OCI-LY7 (cell line): ENCODE measurements at regions not wholly inside any gene's neighbourhood (a gene's known extent, or its start where the extent isn't known, plus 50 kb on each side); places are given as distances from the start of the nearest gene placed in this dataset.

Experiments
- BruUV-seq: library from RNA; stranded (reverse); fragments of 400-500 nt; replicated peaks from 2 replicates; lab custom pipeline; 2021; lab: Mats Ljungman, UMichigan
- CTCF ChIA-PET: fragments of 300-600 bp; sonication (Branson Sonifier 250); formaldehyde crosslinking; loops from one replicate; lab custom pipeline; 2022; ENCODE audit warnings: antibody characterized with exemption; ENCODE audit not compliant: unreplicated experiment; lab: Charles Lee
- POLR2A ChIA-PET: fragments of 300-600 bp; sonication (Branson Sonifier 250); formaldehyde crosslinking; loops from one replicate; lab custom pipeline; 2022; ENCODE audit warnings: antibody characterized with exemption; lab: Charles Lee
- DNase-seq: peaks from one replicate; pipeline ENCODE4 v3.0.0-alpha.2; 2015; ENCODE audit warnings: low spot score
- H2AFZ ChIP-seq: fragments of 200-600 bp; sonication (generic), shearing (Covaris generic); 2 replicates; pipeline ENCODE4 v1.6.1; 2014; ENCODE audit warnings: mild to moderate bottlenecking, antibody characterized with exemption, low read length, moderate library complexity
- H3K27ac ChIP-seq: fragments of 200-600 bp; sonication (generic); 2 replicates; pipeline ENCODE4 v1.5.1; 2014; ENCODE audit warnings: mixed run types, low read depth, mild to moderate bottlenecking, moderate library complexity, low read length, inconsistent platforms; ENCODE audit not compliant: poor library complexity, severe bottlenecking
- H3K36me3 ChIP-seq: fragments of 200-600 bp; sonication (generic); 2 replicates; pipeline ENCODE4 v1.6.1; 2014; ENCODE audit warnings: mild to moderate bottlenecking, antibody characterized with exemption, low read length, moderate library complexity, mixed read lengths; ENCODE audit not compliant: insufficient read depth
- H3K4me1 ChIP-seq: fragments of 200-600 bp; sonication (generic); 2 replicates; pipeline ENCODE4 v1.5.1; 2014; ENCODE audit warnings: mild to moderate bottlenecking, low read length; ENCODE audit not compliant: insufficient read depth, poor library complexity, severe bottlenecking
- H3K4me2 ChIP-seq: fragments of 200-600 bp; sonication (generic); 2 replicates; pipeline ENCODE4 v1.6.1; 2014; ENCODE audit warnings: mild to moderate bottlenecking, low read length
- H3K4me3 ChIP-seq: fragments of 200-600 bp; sonication (generic); 2 replicates; pipeline ENCODE4 v1.5.1; 2014; ENCODE audit warnings: mild to moderate bottlenecking, low read depth, low read length; ENCODE audit not compliant: poor library complexity, severe bottlenecking
- H3K79me2 ChIP-seq: fragments of 200-600 bp; sonication (generic); 2 replicates; pipeline ENCODE4 v1.6.1; 2016; ENCODE audit warnings: low read depth, mild to moderate bottlenecking, low read length, moderate library complexity, mixed read lengths; ENCODE audit not compliant: insufficient read depth
- H3K9me2 ChIP-seq: fragments of 200-600 bp; sonication (generic); 2 replicates; pipeline ENCODE4 v1.6.1; 2016; ENCODE audit warnings: mild to moderate bottlenecking, low read length, mixed read lengths; ENCODE audit not compliant: insufficient read depth
- H3K9me3 ChIP-seq: fragments of 200-600 bp; sonication (generic); 2 replicates; pipeline ENCODE4 v1.6.1; 2014; ENCODE audit warnings: mild to moderate bottlenecking, mixed run types, low read length, mixed read lengths
- H4K20me1 ChIP-seq: fragments of 200-600 bp; sonication (generic); 2 replicates; pipeline ENCODE4 v1.6.1; 2014; ENCODE audit warnings: mild to moderate bottlenecking, antibody characterized with exemption, low read length, moderate library complexity, mixed read lengths; ENCODE audit not compliant: insufficient read depth
- EZH2phosphoT487 ChIP-seq: fragments of 200-600 bp; sonication (generic); IDR thresholded peaks from 2 replicates; pipeline ENCODE4 v1.6.1; 2018; ENCODE audit warnings: low read depth, borderline replicate concordance, mild to moderate bottlenecking, mixed run types, antibody characterized with exemption, low read length, moderate library complexity, mixed read lengths
- intact Hi-C: fragments of 100-400 bp; cut with micrococcal nuclease; formaldehyde crosslinking; loops from one replicate; pipeline ENCODE4 v1.10.0; 2022; ENCODE audit not compliant: unreplicated experiment
- TF ChIP-seq, protein P1 (sequence below): fragments of 200-600 bp; sonication (generic); conservative IDR thresholded peaks from 2 replicates; pipeline ENCODE4 v1.5.1; 2014; ENCODE audit warnings: mild to moderate bottlenecking, antibody characterized with exemption, low read length, moderate library complexity, mixed read lengths

DNA sequence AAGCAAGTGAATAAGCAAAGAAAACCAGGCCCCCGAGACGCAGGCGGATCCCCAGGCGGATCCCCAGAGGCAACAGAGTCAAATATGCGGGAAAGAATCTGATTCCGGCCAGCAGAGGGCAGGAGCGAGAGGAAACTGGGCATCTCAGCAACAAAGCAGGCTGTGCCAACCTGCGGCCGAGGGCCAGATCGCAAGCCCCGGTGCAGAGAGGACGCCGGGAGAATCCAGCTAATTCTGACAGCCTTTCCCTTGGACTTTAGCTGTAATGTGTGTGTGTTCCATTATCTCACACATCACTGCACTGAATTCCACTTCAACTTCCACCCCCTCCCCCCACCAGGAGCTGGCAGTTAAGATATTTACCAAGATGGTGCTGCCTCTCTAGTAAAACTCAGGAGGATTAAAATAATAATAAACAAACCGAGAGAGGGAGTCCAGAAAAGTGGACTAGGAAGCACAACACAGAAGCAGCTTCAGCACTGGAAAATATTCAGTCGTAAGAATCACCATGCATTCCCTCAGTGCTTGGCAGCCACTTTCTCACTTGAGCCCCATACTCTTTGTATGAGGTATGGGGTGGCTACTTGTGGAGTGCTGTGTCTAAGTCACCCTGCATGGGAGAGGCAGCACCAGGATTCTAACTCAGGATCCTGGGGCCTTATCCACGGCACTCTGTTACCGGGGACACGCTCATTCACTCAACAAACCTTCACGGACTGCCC lies 66.2 kb upstream of the SNX9 start:
- TF ChIP-seq, protein P1, sequence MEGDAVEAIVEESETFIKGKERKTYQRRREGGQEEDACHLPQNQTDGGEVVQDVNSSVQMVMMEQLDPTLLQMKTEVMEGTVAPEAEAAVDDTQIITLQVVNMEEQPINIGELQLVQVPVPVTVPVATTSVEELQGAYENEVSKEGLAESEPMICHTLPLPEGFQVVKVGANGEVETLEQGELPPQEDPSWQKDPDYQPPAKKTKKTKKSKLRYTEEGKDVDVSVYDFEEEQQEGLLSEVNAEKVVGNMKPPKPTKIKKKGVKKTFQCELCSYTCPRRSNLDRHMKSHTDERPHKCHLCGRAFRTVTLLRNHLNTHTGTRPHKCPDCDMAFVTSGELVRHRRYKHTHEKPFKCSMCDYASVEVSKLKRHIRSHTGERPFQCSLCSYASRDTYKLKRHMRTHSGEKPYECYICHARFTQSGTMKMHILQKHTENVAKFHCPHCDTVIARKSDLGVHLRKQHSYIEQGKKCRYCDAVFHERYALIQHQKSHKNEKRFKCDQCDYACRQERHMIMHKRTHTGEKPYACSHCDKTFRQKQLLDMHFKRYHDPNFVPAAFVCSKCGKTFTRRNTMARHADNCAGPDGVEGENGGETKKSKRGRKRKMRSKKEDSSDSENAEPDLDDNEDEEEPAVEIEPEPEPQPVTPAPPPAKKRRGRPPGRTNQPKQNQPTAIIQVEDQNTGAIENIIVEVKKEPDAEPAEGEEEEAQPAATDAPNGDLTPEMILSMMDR: peak; percentile 85
- no peak for TF ChIP-seq EZH2phosphoT487
- POLR2A ChIA-PET: no interaction called here
- peak; percentile 74 for DNase-seq
- Histone ChIP-seq H3K9me2 (no peaks in the 10 kb centered on the region), H3K27ac (no peak overlapping the region), H3K36me3 (no peaks in the 10 kb centered on the region), H3K9me3 (no peaks in the 10 kb centered on the region), H4K20me1 (no peaks in the 10 kb centered on the region), H3K79me2 (no peaks in the 10 kb centered on the region), H3K4me2 (no peak overlapping the region), H3K4me3 (no peak overlapping the region), H3K4me1 (peaks cover under 1% of the 10 kb centered on the region), H2AFZ (no peak overlapping the region)
- BruUV-seq: no TSS peak
- intact Hi-C loops: loop anchor here (1.0 to 5.0 kb wide), 3 partner anchors 116 to 315 kb away; no protein-coding TSS in a partner anchor
- CTCF ChIA-PET: interaction anchor here (0.6 to 0.9 kb wide), 4 partner anchors 31 to 122 kb away, joined by 3 to 7 read pairs (median 4); no protein-coding TSS in a partner anchor

- no peak overlapping the region for H3K4me2 ChIP-seq
- intact Hi-C loops: loop anchor here (5.0 kb wide), 1 partner anchor 315 kb away; no protein-coding TSS in a partner anchor
- no peaks in the 10 kb centered on the region for H3K9me3 ChIP-seq
- no peak overlapping the region for H3K27ac ChIP-seq
- H3K4me3 ChIP-seq: no peak overlapping the region
- no peak overlapping the region for H2AFZ ChIP-seq
- peaks cover 9% of the 10 kb centered on the region for H3K4me1 ChIP-seq
- ChIA-PET POLR2A (no interaction called here), CTCF (interaction anchor here (0.6 to 0.9 kb wide), 4 partner anchors 30 to 121 kb away, joined by 3 to 7 read pairs (median 4); no protein-coding TSS in a partner anchor)
- no peaks in the 10 kb centered on the region for H4K20me1 ChIP-seq
- no peaks in the 10 kb centered on the region for H3K36me3 ChIP-seq
- BruUV-seq: no TSS peak
- DNase-seq: no peak
- H3K79me2 ChIP-seq: no peaks in the 10 kb centered on the region
- TF ChIP-seq EZH2phosphoT487: no peak
- TF ChIP-seq, protein P1: no peak
- H3K9me2 ChIP-seq: no peaks in the 10 kb centered on the region
These were observed 65.3 kb upstream of the SNX9 start for GRCh38 chr6:157757430-157758403.
